Neural progenitor cell (in vitro differentiated cells): ENCODE measurements at regions not wholly inside any gene's neighbourhood (a gene's known extent, or its start where the extent isn't known, plus 50 kb on each side); places are given as distances from the start of the nearest gene placed in this dataset.

Experiments
- DNase-seq: peaks from one replicate; pipeline ENCODE4 v3.0.0-alpha.2; 2016; ENCODE audit warnings: low spot score
- H2AFZ ChIP-seq: fragments of 200-600 bp; sonication (generic); replicated peaks from 2 replicates; pipeline ENCODE4 v1.6.1; 2016; ENCODE audit warnings: antibody characterized with exemption
- H3F3A ChIP-seq: fragments of 200-600 bp; sonication (generic); 2 replicates; pipeline ENCODE4 v1.6.1; 2016; ENCODE audit warnings: antibody characterized with exemption, low read depth
- H3K27ac ChIP-seq: fragments of 200-600 bp; sonication (generic); 2 replicates; pipeline ENCODE4 v1.5.1; 2016; ENCODE audit warnings: mild to moderate bottlenecking
- H3K27me3 ChIP-seq: fragments of 200-600 bp; sonication (generic); 2 replicates; pipeline ENCODE4 v1.6.1; 2016; ENCODE audit warnings: mild to moderate bottlenecking, moderate library complexity
- H3K36me3 ChIP-seq: fragments of 200-600 bp; sonication (generic); 2 replicates; pipeline ENCODE4 v1.5.1; 2016
- H3K4me1 ChIP-seq: fragments of 200-600 bp; sonication (generic); 2 replicates; pipeline ENCODE4 v1.6.1; 2016; ENCODE audit warnings: mixed run types
- H3K4me2 ChIP-seq: fragments of 200-600 bp; sonication (generic); 2 replicates; pipeline ENCODE4 v1.6.1; 2016
- H3K4me3 ChIP-seq: fragments of 200-600 bp; sonication (generic); 2 replicates; pipeline ENCODE4 v1.5.1; 2016
- H3K79me2 ChIP-seq: fragments of 200-600 bp; sonication (generic); 2 replicates; pipeline ENCODE4 v1.6.1; 2016; ENCODE audit warnings: low read depth
- H3K9ac ChIP-seq: fragments of 200-600 bp; sonication (generic); 2 replicates; pipeline ENCODE4 v1.6.1; 2016
- H3K9me3 ChIP-seq: fragments of 200-600 bp; sonication (generic); 2 replicates; pipeline ENCODE4 v1.5.1; 2016; ENCODE audit warnings: low read depth
- H4K20me1 ChIP-seq: fragments of 200-600 bp; sonication (generic); 2 replicates; pipeline ENCODE4 v1.6.1; 2016; ENCODE audit warnings: low read depth
- H3K27ac Mint-ChIP-seq: 3 replicates; pipeline ENCODE4 v1.8.0; 2021; ENCODE audit warnings: mixed read lengths
- H3K27me3 Mint-ChIP-seq: 2 replicates; pipeline ENCODE4 v1.8.0; 2022; ENCODE audit warnings: low read depth, mild to moderate bottlenecking, inconsistent platforms, moderate library complexity, mixed read lengths; ENCODE audit not compliant: insufficient read depth
- H3K36me3 Mint-ChIP-seq: 3 replicates; pipeline ENCODE4 v1.8.0; 2021; ENCODE audit warnings: mixed read lengths
- H3K4me1 Mint-ChIP-seq: 3 replicates; pipeline ENCODE4 v1.8.0; 2021; ENCODE audit warnings: mixed read lengths
- H3K4me3 Mint-ChIP-seq: 3 replicates; pipeline ENCODE4 v1.8.0; 2021; ENCODE audit warnings: mild to moderate bottlenecking, moderate library complexity, mixed read lengths
- H3K9me3 Mint-ChIP-seq: 3 replicates; pipeline ENCODE4 v1.8.0; 2020; ENCODE audit warnings: mixed read lengths
- EZH2 ChIP-seq: fragments of 200-600 bp; sonication (generic); IDR thresholded peaks from 2 replicates; pipeline ENCODE4 v1.6.1; 2017; ENCODE audit warnings: antibody characterized with exemption, mild to moderate bottlenecking, moderate library complexity
- EZH2phosphoT487 ChIP-seq: fragments of 200-600 bp; sonication (generic); IDR thresholded peaks from 2 replicates; pipeline ENCODE4 v1.6.1; 2017; ENCODE audit warnings: antibody characterized with exemption
- TF ChIP-seq, protein P1 (sequence below): fragments of 200-600 bp; sonication (generic); IDR thresholded peaks from 2 replicates; pipeline ENCODE4 v1.5.1; 2017; ENCODE audit warnings: antibody characterized with exemption, mild to moderate bottlenecking

DNA sequence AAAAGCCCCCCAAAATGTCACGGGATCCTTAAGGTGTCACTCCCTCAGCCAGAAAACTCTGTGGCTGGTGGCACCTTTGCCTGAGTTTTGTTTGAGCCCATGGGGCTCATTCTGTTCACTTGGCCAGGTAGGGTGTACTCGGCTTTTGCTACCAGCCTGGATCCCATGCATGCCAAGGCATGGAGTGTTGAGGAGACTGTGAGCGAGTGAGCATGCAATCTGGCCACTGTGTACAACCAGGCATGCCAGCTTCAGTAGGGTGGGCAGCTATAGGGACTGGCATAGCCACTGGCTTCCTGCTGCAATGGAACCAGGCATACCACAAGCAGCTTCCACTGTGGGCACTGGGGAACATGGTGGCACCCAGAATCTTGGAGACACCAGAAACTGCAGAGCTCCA lies 436.0 kb upstream of the GRM3 start:
- Histone ChIP-seq H3K4me3 (no peak overlapping the region), H3K36me3 (no peaks in the 10 kb centered on the region), H3F3A (no peaks in the 10 kb centered on the region), H3K27ac (no peak overlapping the region), H3K4me2 (no peak overlapping the region), H3K9me3 (no peaks in the 10 kb centered on the region), H3K79me2 (no peaks in the 10 kb centered on the region), H3K9ac (no peak overlapping the region), H3K27me3 (no peaks in the 10 kb centered on the region), H3K4me1 (no peaks in the 10 kb centered on the region), H4K20me1 (no peaks in the 10 kb centered on the region), H2AFZ (no peak overlapping the region)
- Mint-ChIP-seq H3K27me3 (no peaks in the 10 kb centered on the region), H3K27ac (no peak overlapping the region), H3K36me3 (no peaks in the 10 kb centered on the region), H3K4me3 (no peak overlapping the region), H3K9me3 (no peaks in the 10 kb centered on the region), H3K4me1 (no peaks in the 10 kb centered on the region)
- TF ChIP-seq, protein P1, sequence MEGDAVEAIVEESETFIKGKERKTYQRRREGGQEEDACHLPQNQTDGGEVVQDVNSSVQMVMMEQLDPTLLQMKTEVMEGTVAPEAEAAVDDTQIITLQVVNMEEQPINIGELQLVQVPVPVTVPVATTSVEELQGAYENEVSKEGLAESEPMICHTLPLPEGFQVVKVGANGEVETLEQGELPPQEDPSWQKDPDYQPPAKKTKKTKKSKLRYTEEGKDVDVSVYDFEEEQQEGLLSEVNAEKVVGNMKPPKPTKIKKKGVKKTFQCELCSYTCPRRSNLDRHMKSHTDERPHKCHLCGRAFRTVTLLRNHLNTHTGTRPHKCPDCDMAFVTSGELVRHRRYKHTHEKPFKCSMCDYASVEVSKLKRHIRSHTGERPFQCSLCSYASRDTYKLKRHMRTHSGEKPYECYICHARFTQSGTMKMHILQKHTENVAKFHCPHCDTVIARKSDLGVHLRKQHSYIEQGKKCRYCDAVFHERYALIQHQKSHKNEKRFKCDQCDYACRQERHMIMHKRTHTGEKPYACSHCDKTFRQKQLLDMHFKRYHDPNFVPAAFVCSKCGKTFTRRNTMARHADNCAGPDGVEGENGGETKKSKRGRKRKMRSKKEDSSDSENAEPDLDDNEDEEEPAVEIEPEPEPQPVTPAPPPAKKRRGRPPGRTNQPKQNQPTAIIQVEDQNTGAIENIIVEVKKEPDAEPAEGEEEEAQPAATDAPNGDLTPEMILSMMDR: no peak
- TF ChIP-seq EZH2 (no peak), EZH2phosphoT487 (no peak)
- DNase-seq: no peak

GRCh38 chr7:86202833-86203232 lies 440.9 kb upstream of the GRM3 start:
- Mint-ChIP-seq H3K27me3 (no peaks in the 10 kb centered on the region), H3K4me1 (no peaks in the 10 kb centered on the region), H3K36me3 (no peaks in the 10 kb centered on the region), H3K27ac (no peak overlapping the region), H3K4me3 (no peak overlapping the region), H3K9me3 (peaks cover 2% of the 10 kb centered on the region)
- no peaks in the 10 kb centered on the region for H3K9me3 ChIP-seq
- no peak overlapping the region for H2AFZ ChIP-seq
- H3K4me2 ChIP-seq: no peak overlapping the region
- H3K79me2 ChIP-seq: no peaks in the 10 kb centered on the region
- no peak overlapping the region for H3K4me3 ChIP-seq
- no peak for TF ChIP-seq EZH2
- TF ChIP-seq EZH2phosphoT487: no peak
- TF ChIP-seq, protein P1: no peak
- no peak for DNase-seq
- no peak overlapping the region for H3K9ac ChIP-seq
- no peaks in the 10 kb centered on the region for H3K36me3 ChIP-seq
- no peaks in the 10 kb centered on the region for H4K20me1 ChIP-seq
- H3K4me1 ChIP-seq: no peaks in the 10 kb centered on the region
- no peak overlapping the region for H3K27ac ChIP-seq
- no peaks in the 10 kb centered on the region for H3F3A ChIP-seq
- H3K27me3 ChIP-seq: no peaks in the 10 kb centered on the region

- DNase-seq: no peak
- Mint-ChIP-seq H3K4me1 (no peaks in the 10 kb centered on the region), H3K27ac (no peak overlapping the region), H3K9me3 (peaks cover 2% of the 10 kb centered on the region), H3K27me3 (no peaks in the 10 kb centered on the region), H3K36me3 (no peaks in the 10 kb centered on the region), H3K4me3 (no peak overlapping the region)
- Histone ChIP-seq H3K9ac (no peak overlapping the region), H3F3A (no peaks in the 10 kb centered on the region), H3K27ac (no peak overlapping the region), H2AFZ (no peak overlapping the region), H3K9me3 (no peaks in the 10 kb centered on the region), H3K4me2 (no peak overlapping the region), H3K79me2 (no peaks in the 10 kb centered on the region), H3K27me3 (no peaks in the 10 kb centered on the region), H3K4me3 (no peak overlapping the region), H4K20me1 (no peaks in the 10 kb centered on the region), H3K4me1 (no peaks in the 10 kb centered on the region), H3K36me3 (no peaks in the 10 kb centered on the region)
- no peak for TF ChIP-seq EZH2
- no peak for TF ChIP-seq EZH2phosphoT487
- TF ChIP-seq, protein P1: no peak
Observed at GRCh38 chr7:86201767-86202166, 441.9 kb upstream of the GRM3 start.
